ENCODE measurements at regions not wholly inside any gene's neighbourhood (a gene's known extent, or its start where the extent isn't known, plus 50 kb on each side); places are given as distances from the start of the nearest gene placed in this dataset.
"Not testable (repeated sequence)": the region's sequence is repeated elsewhere in the genome, so short reads cannot be mapped to it uniquely, and the experiment has no call there.

DNA sequence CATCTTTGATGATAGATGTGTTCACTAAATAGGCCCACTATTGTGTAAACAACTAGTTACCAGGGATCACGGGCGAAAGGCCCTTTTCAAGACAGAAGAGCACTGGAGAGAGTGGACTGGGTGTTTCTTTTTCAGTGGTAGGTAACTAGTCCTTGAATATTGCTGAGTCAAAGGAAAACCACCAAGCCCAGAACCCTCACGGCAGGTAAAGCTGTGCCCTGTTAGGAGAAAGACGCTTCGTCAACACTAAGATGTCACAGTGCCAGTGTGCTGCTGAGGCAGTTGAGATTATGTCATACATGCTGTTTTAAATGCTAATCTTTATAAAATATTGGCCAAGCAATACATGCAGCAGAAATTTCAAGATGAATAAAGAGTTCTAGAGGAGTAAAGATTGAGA lies 578.6 kb downstream of the PYDC2 start:
- no peak for DNase-seq

DNA sequence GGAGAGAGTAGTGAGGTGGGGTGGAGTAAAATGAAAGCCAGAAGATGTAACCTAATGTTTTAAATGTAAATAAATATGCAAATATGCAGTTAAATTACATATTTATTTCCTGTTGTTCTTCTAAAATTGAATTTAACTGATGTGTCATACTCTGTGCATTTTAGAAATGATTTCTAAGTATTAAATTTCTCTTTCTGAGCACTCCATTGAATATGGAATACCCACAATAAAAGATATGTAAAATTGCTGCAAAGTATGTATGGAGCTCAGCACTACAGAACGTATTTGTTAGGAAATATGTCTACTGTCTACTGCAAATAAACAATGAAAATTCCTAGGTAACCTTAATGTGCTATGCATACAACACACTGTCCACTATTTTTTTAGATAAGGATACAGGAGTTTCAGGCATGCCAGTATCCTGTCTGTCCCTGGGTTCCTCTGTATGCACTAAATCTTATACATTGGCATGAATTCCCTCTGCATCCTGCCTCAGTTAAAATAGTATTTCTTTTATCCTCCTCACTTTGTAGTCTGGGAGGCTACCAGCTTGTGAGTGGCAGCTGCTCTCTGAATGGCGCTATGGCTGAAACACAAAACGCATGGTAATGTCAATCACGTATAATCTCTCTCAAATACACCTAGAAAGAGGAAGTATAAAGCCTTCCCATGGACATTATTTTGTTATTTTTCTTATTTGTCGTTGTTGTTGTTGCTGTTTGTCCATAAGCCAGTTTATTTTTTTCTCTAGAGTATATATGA lies 579.5 kb downstream of the PYDC2 start:
- DNase-seq, result no peak

DNA sequence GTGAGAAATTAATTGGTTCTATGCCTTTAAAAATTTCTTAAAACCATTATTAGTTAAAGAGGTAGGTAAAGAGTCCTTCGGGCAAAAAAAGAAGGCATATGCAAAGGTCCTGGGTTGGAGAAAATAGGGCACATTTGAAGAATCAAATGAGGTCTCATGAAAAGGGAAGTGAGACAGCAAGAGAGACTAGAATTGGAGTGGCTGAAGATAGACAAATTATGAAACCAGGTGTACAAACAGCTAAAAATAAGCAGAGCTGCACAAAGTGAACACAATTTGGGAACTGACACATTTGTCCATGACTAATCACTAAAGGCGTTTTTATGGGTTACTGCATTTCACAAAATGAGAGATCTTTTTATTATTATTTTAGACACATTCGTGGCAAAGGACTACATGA lies 581.2 kb downstream of the PYDC2 start:
- DNase-seq, result no peak

- no peak for DNase-seq
These were observed 593.9 kb downstream of the PYDC2 start for GRCh38 chr3:192054881-192055280.

- DNase-seq, result no peak
These were observed 595.0 kb downstream of the PYDC2 start for GRCh38 chr3:192055946-192056345.

DNA sequence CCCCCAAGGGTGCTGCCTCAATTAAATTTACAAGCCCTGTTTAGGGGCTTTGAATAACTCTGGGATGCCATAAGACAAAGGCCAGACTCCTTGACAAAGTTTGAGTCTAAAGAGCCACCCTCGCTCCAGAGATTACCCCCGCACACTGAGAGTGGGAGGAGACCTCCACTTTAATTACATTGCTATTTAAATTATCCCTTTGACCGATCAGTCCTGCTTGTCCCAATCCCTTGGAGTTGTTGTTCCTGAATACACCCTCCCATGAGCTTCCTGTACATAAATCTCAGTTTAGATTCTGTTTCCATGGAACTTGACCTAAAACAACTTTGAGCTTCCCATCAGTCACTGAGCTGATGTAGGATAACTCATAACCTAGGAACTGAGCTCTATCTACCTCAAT lies 596.3 kb downstream of the PYDC2 start:
- peak; percentile 32 for DNase-seq

DNA sequence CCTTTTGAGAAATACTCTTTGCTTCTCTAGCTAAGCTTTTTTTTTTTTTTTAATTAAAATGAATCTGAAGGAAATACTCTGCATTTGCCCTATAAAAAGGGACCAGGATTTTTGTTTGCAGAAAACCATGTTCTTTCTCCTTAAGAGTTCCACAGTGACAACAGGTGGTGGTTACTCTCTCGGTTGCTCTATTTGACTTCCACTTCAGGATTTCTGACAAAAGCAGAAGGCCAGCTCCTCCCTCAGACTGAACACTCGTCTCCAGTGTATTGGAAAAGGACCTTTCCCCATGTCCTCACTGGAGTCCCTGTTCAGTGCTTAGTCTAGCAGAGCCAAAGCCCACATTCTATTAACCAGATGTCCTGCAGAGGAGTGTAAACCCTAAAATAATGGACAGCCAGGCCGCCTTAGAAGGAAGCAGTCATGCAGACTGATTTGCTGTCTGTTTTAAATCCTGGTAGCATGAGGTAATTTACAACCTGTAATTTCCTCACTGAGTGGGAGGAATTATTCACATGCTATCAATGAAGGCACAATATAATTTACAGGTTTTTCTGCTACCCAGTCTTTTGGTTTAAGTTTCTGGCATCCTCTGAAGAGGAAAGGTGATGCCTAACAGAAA lies 599.3 kb downstream of the PYDC2 start:
- DNase-seq, result peak; percentile 77

GRCh38 chr3:192061426-192061825 lies 600.5 kb downstream of the PYDC2 start:
- DNase-seq, result no peak

DNA sequence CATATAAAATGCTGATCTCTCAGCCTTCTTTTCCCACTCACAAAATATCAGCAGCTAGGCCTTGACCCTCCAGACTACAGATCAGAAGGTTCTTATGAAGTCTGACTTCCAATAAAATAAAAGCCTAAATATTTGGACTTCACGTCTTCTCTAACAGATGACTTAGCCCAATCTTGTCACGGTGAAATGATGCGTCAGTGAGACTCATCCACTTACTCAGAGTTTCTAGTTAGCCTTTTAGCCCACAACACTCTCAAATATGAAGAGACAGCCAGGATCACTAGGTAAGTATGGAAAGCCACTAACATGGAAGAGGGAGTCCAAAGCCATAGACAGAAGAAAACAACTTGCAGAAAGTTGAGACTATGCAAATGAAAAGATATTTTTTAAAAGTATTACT lies 601.2 kb downstream of the PYDC2 start:
- no peak for DNase-seq

- no peak for DNase-seq
These were observed 602.6 kb downstream of the PYDC2 start for GRCh38 chr3:192063570-192063969.

DNA sequence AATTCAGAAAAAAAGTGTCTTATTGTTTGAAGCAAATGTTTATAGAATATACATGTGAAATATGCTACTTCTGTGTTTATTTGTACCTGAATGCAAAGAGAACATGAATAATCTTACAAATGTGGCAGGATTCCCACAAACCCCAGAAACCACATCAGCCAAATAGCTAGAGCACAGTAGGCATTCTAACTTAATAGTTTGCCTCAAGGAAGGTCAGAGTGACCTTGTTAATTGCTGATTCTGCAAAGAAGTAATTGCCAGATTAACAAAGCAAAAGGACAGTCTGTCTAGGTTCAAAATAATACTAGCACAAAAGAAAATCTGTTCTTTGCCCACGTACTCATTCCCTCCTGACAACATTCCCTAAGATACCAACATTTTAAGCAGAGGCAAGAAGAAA lies 604.0 kb downstream of the PYDC2 start:
- DNase-seq, result no peak

- not testable (repeated sequence) for DNase-seq
These were observed 605.3 kb downstream of the PYDC2 start for GRCh38 chr3:192066253-192066652.

DNA sequence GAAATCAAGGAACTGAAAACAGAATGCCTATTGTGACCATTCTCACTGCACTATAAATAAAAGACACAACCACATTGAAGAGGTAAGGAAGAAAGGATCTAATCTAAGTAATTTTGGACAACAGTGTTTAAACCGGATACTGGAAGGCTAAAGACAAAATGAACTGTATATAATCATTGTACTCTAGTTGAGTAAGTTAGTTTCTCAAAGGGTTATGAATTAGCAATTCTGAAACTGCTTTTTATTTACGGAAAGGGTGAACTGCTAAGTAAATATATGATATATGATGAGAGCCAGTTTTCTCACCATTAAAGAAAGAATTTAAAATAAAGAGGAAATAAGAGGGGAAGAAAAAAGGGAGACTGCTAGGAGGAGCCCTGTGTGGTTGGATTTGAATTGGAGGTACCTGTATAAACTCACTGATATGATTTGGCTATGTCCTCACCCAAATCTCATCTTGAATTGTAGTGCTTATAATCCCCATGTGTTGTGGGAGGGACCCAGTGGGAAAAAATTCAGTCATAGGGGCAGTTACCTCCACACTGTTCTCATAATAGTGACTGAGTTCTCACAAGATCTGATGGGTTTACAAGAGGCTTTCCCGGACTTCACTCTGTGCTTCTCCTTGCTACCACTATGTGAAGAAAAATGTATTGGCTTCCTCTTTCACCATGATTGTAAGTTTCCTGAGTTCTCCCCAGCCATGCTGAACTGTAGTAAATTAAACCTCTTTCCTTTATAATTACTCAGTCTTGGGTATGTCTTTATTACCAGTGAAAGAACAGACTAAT lies 607.7 kb downstream of the PYDC2 start:
- no peak for DNase-seq

- DNase-seq, result no peak
These were observed 617.0 kb downstream of the PYDC2 start for GRCh38 chr3:192077795-192078497.

- no peak for DNase-seq
These were observed 618.1 kb downstream of the PYDC2 start for GRCh38 chr3:192079098-192079497.

GRCh38 chr3:192080336-192080735 lies 619.4 kb downstream of the PYDC2 start:
- DNase-seq, result no peak

DNA sequence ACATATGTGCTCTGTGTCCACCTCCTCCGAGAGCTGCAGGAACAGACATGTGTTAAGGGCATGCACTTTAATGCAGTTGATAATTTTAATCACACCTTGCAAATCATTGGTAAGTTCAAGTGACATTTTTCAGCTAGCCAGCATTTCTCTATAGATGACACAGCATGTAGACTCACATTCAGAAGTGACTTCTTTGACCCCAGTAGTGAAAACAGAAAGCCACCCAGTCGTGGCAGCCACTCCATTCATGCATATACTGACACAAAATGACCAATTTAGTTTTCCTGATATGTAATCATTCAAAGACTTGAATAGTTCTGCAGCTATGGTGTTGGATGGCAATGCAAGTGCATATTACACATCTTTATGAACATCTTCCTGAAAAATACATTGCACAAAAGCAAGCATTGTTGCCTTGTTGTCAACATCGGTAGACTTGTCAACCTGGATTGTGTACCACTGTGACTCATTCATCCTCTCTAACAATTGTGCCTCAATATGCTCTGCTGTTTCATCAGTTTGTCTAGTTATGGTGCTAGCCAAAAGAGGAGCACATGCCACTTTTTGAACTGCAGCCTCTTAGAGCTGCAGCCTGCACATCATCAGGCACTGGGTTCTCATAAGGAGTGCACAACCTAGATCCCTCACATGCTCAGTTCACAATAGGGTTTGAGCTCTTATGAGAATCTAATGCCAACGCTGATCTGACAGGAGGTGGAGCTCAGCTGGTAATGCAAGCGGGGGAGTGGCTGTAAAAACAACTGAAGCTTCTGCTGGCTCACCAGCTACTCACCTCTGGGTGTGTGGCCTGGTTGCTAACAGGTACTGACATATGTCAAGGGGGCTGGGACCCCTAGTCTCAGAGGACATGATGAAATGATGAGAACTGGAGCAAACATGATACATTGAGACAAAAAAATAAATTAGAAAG lies 622.0 kb downstream of the PYDC2 start:
- DNase-seq, result no peak
